AG04449 (cell line): ENCODE measurements at regions not wholly inside any gene's neighbourhood (a gene's known extent, or its start where the extent isn't known, plus 50 kb on each side); places are given as distances from the start of the nearest gene placed in this dataset.

Experiments
- CTCF ChIA-PET: fragments of 350-600 bp; formaldehyde crosslinking; extraction: SDS; loops from one replicate; lab custom pipeline; 2021; ENCODE audit warnings: antibody characterized with exemption; lab: Yijun Ruan, JAX
- POLR2A ChIA-PET: fragments of 400-600, 350-600 bp; formaldehyde crosslinking; extraction: SDS; loops from one replicate; lab custom pipeline; 2020; ENCODE audit warnings: antibody characterized with exemption, inconsistent platforms; lab: Yijun Ruan, JAX
- DNase-seq: peaks from one replicate; pipeline ENCODE4 v3.0.0-alpha.2; 2010; ENCODE audit warnings: low read depth, low spot score
- H3K4me3 ChIP-seq: 2 replicates; pipeline ENCODE4 v1.5.1; 2011; ENCODE audit warnings: low read depth, mild to moderate bottlenecking, control low read depth, low read length
- TF ChIP-seq, protein P1 (sequence below): IDR thresholded peaks from one replicate; pipeline ENCODE4 v1.5.1; 2011; ENCODE audit warnings: mild to moderate bottlenecking, moderate library complexity, low read length, control low read depth, inconsistent platforms; ENCODE audit not compliant: insufficient read depth; ENCODE audit errors: missing control alignments

DNA sequence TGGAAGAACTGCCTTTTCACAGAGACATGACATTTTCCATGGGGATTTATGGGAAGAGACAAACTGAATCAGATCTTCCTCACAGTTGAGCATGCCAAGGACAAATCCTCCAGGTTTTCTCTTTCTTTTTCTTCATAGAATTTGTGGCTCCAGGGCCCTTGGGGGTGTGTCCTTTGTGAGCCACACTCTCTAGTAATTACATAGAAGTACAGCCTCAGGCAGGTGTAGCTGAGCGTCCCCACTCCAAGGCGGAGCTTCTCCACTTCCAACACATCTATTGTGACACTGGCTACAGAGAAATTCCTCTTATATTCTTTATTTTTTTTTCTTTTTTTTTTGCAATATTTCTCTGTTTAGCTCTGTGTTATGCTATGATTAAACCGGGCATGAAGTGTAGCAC lies 420.5 kb upstream of the CD180 start:
- ChIA-PET POLR2A (no interaction called here), CTCF (no interaction called here)
- no peak overlapping the region for H3K4me3 ChIP-seq
- TF ChIP-seq, protein P1, sequence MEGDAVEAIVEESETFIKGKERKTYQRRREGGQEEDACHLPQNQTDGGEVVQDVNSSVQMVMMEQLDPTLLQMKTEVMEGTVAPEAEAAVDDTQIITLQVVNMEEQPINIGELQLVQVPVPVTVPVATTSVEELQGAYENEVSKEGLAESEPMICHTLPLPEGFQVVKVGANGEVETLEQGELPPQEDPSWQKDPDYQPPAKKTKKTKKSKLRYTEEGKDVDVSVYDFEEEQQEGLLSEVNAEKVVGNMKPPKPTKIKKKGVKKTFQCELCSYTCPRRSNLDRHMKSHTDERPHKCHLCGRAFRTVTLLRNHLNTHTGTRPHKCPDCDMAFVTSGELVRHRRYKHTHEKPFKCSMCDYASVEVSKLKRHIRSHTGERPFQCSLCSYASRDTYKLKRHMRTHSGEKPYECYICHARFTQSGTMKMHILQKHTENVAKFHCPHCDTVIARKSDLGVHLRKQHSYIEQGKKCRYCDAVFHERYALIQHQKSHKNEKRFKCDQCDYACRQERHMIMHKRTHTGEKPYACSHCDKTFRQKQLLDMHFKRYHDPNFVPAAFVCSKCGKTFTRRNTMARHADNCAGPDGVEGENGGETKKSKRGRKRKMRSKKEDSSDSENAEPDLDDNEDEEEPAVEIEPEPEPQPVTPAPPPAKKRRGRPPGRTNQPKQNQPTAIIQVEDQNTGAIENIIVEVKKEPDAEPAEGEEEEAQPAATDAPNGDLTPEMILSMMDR: no peak
- no peak for DNase-seq

DNA sequence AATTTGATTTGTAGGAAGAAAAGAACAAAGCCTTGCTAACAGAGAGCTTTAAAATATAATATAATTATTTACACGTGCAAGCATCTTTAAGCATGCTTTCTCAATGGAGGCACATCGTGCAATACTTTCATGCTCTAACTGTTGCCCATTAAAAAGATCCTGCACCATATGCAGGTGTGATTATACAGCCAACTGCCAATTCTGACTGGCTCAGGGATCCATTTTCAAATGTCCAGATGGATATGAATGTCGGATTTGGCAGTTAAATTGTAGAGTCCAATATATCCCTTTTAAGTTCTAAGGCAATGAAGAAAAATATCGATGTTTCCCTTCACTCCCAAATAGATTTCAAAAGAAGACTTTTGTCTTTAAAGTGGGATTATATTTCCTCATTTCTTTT lies 416.4 kb upstream of the CD180 start:
- POLR2A ChIA-PET: no interaction called here
- CTCF ChIA-PET: no interaction called here
- no peak overlapping the region for H3K4me3 ChIP-seq
- TF ChIP-seq, protein P1: no peak
- DNase-seq: no peak

DNA sequence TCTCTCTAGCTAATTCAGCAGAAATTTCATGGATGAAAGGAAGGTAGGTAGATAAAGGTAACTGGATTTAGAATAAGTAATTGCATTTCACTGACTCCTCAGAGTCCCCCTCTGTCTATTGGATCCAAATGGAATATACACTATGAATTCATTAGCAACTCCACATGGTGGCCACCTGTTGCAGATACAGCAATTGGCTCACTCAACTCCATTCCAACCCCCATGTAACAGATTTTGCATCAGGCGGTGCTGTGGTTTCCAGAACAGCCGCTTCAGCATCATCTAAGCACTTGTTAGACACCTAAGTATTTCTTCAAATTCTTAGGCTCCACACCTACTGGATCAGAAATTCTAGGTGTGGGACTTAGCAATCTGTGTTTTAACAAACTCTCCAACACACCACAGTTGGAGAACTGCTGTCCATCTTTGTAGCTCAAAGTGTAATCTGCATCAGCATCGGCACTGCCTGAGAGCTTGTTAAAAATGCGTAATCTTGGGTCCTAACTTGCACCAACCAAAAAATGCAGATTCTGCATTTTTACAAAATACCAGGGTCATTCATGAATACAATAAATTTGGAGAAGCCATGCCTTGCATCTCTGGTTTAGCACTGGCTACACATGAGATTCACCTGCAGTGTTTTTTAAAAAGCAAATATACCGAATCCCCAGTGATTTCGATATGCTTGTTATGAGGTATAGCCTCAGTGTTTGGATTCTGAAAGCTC lies 413.8 kb upstream of the CD180 start:
- TF ChIP-seq, protein P1: no peak
- H3K4me3 ChIP-seq: no peak overlapping the region
- ChIA-PET POLR2A (no interaction called here), CTCF (no interaction called here)
- no peak for DNase-seq

DNA sequence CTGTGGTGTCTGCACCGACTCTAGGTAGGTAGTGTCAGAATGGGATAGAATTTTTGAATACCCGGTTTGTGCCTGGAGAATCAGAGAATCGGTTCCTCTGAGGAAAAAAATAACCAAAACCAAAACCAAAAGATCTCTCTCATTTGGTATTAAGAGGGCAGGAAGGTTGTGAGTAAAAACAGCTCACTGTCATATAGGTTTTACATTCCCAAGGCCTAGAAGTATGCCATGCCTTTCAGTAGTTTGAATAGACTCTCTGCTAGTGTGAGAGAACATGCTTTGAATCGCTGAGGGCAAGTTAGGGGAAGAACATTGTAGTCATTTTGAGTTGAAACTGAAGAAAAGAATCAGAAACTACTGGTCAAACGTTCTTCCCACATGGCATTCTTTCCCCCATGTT lies 411.4 kb upstream of the CD180 start:
- no peak overlapping the region for H3K4me3 ChIP-seq
- TF ChIP-seq, protein P1: no peak
- DNase-seq: no peak
- ChIA-PET POLR2A (no interaction called here), CTCF (no interaction called here)

DNA sequence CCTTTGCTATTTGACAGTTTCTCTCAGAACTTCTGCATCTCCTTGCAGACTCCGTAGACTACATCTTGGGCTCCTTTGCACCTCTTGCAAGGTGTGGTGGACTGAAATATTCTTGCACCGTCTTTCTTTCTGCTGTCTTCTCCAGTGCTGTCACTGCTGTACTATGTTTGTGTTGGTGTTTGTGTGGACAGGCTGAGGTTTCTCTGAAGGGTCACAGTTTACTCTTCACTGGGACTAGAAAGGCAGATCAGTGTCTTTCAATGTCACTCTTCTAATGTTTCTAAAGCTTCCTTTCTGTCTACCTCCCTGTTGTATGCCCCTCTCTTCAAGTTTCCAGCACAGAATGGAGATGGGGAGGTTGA lies 410.0 kb upstream of the CD180 start:
- TF ChIP-seq, protein P1: no peak
- CTCF ChIA-PET: interaction anchor here (0.9 kb wide), 1 partner anchor 647 kb away, joined by 3 read pairs; no protein-coding TSS in a partner anchor
- no peak overlapping the region for H3K4me3 ChIP-seq
- POLR2A ChIA-PET: no interaction called here
- DNase-seq: no peak

DNA sequence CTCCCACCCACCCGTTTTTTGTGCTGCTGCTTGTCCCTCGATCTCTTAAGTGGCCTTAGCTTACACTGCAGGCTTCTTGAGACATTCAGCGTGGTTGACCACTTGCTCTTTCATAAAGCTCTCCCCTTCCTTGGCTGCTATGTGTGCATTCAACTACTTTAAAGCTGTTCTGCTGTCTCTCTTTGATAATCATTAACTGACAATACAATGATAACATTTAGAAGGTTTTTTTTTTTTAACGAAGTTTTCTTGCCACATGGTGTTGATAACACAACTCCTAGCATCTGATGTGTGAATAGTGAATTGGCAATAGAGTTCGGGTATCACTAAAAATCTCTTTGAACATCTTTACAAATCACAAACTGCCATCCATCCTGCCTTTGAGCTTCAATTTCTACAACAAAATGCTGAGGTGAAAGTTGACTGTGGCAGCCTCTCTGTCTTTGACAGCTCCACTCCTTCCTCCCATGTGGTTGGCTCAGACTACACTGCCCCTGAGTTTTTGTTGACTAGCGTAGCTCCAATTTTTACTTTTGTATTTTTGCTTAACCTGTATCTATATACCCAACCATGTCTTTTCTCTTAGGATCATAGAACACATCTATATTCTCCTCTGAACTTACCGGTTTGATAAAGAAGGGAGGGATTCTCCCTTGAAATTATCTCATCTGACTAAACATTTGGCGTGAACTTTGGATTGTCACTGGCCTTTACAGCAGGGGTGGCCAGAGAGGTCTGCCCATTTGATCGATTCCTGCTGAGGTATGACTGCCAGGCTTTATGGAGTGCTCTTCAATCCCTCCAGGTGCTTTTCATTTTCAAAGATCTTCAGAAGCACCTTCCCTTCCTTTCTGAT lies 409.4 kb upstream of the CD180 start:
- POLR2A ChIA-PET: no interaction called here
- DNase-seq: no peak
- H3K4me3 ChIP-seq: no peak overlapping the region
- TF ChIP-seq, protein P1: no peak
- CTCF ChIA-PET: interaction anchor here (0.9 kb wide), 1 partner anchor 647 kb away, joined by 3 read pairs; no protein-coding TSS in a partner anchor
